ENCODE measurements at regions not wholly inside any gene's neighbourhood (a gene's known extent, or its start where the extent isn't known, plus 50 kb on each side); places are given as distances from the start of the nearest gene placed in this dataset.

DNA sequence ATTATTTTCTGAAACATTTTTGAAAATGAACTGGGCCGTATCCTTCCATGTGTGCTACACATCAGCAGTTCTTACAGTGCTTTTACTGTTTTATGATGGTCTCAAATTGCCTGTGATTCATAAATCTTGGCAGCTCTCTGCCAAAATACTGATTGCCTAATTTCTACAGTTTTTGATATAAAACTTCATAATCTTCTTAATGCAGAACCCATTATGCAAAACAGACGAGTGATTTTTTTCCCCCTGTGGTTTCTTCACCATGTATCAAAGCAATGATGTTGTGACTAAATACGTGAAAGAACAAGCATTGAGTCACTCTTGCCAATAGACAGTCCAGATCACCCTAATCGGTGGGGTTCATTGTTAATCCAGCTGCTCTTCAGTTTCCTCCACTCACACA, 156.4 kb upstream of the WDR1 start:
- Mint-ChIP-seq H3K4me3 (no peak overlapping the region), H3K27ac (no peak overlapping the region), H3K9me3 (no peaks in the 10 kb centered on the region; a peak in 1 of 5 replicates), H3K4me1 (no peaks in the 10 kb centered on the region), H3K36me3 (ENCODE audit: insufficient read depth in 1 of 3, low read depth in 3 of 3) (no peaks in the 10 kb centered on the region), H3K27me3 (ENCODE audit: low read depth) (peaks cover 41% of the 10 kb centered on the region)
- Histone ChIP-seq H3T11ph (ENCODE audit: low read length) (no peak overlapping the region), H2BK5ac (ENCODE audit: insufficient read length, low read length) (no peak overlapping the region), H3K23me2 (ENCODE audit: insufficient read length, low read depth, low read length, poor library complexity, severe bottlenecking) (no peaks in the 10 kb centered on the region), H3K14ac (ENCODE audit: insufficient read depth, low read length) (no peak overlapping the region), H3K27ac (ENCODE audit: insufficient read length, low read depth, low read length) (no peak overlapping the region), H4K91ac (ENCODE audit: insufficient read length, low read depth, low read length) (no peak overlapping the region), H4K5ac (ENCODE audit: insufficient read length, low read depth, low read length) (no peak overlapping the region), H4K20me1 (ENCODE audit: control insufficient read depth, insufficient read depth, insufficient read length) (no peaks in the 10 kb centered on the region), H4K8ac (replicated peaks; ENCODE audit: insufficient read length, low read depth, low read length) (no peak overlapping the region), H2BK120ac (ENCODE audit: low read depth, low read length, poor library complexity, severe bottlenecking) (no peak overlapping the region), H2BK15ac (ENCODE audit: low read depth, low read length) (no peak overlapping the region), H2BK12ac (ENCODE audit: insufficient read length, low read depth, low read length) (no peak overlapping the region), H2AK5ac (ENCODE audit: insufficient read length, low read length) (no peak overlapping the region), H3K9me3 (ENCODE audit: control insufficient read depth, low read depth, low read length) (no peaks in the 10 kb centered on the region), H3K4me2 (ENCODE audit: insufficient read depth, insufficient read length, low read length) (no peak overlapping the region), H3K27me3 (ENCODE audit: insufficient read depth, low read length) (no peaks in the 10 kb centered on the region), H2BK20ac (ENCODE audit: low read depth, low read length, poor library complexity, severe bottlenecking) (no peak overlapping the region), H2AFZ (ENCODE audit: low read length) (no peak overlapping the region), H3K79me2 (ENCODE audit: insufficient read depth, low read length) (no peaks in the 10 kb centered on the region), H3K18ac (ENCODE audit: insufficient read length, low read depth, low read length) (no peak overlapping the region), H3K9ac (ENCODE audit: extremely low read depth, insufficient read length, low read length) (no peak overlapping the region), H3K4me1 (ENCODE audit: insufficient read depth, low read length) (no peaks in the 10 kb centered on the region), H3K23ac (ENCODE audit: insufficient read length, low read depth, low read length) (no peak overlapping the region), H3K56ac (ENCODE audit: insufficient read length, low read depth, low read length) (no peak overlapping the region), H3K4ac (ENCODE audit: low read depth, low read length) (no peak overlapping the region), H3K79me1 (ENCODE audit: insufficient read depth, low read depth, low read length, poor library complexity, severe bottlenecking) (no peaks in the 10 kb centered on the region)
- no peak for DNase-seq
- no CpG with 5 or more reads among the region's 4 CpGs for WGBS (ENCODE audit: extremely low coverage, insufficient read length, low lambda C conversion rate)
- no peak for TF ChIP-seq CTCF (conservative IDR thresholded peaks at IDR 0.05)
